Parathyroid adenoma (tissue), 2 donors: ENCODE measurements at regions not wholly inside any gene's neighbourhood (a gene's known extent, or its start where the extent isn't known, plus 50 kb on each side); places are given as distances from the start of the nearest gene placed in this dataset.

Source experiments
- H2AFZ ChIP-seq: fragments of 300-600 bp; sonication (generic); one replicate; pipeline ENCODE4 v1.7.0; 2017; ENCODE audit warnings: antibody characterized with exemption, mild to moderate bottlenecking
- H3K27ac ChIP-seq: fragments of 300-600 bp; sonication (generic); one replicate; pipeline ENCODE4 v1.7.0; 2017
- H3K27me3 ChIP-seq: fragments of 300-600 bp; sonication (generic); one replicate; pipeline ENCODE4 v1.7.0; 2017; ENCODE audit warnings: low read length; ENCODE audit not compliant: control insufficient read depth, insufficient read depth
- H3K36me3 ChIP-seq: fragments of 300-600 bp; sonication (generic); one replicate; pipeline ENCODE4 v1.7.0; 2017; ENCODE audit warnings: low read length; ENCODE audit not compliant: control insufficient read depth, insufficient read depth
- H3K4me1 ChIP-seq: fragments of 300-600 bp; sonication (generic); one replicate; pipeline ENCODE4 v1.7.0; 2017; ENCODE audit warnings: control low read depth
- H3K4me2 ChIP-seq: fragments of 300-600 bp; sonication (generic); one replicate; pipeline ENCODE4 v1.7.0; 2017; ENCODE audit warnings: low read length
- H3K4me3 ChIP-seq: fragments of 300-600 bp; sonication (generic); one replicate; pipeline ENCODE4 v1.7.0; 2017; ENCODE audit warnings: low read depth, low read length
- H3K79me2 ChIP-seq: fragments of 300-600 bp; sonication (generic); one replicate; pipeline ENCODE4 v1.7.0; 2017; ENCODE audit warnings: control low read depth
- H3K9ac ChIP-seq: fragments of 300-600 bp; sonication (generic); one replicate; pipeline ENCODE4 v1.7.0; 2017; ENCODE audit warnings: mild to moderate bottlenecking
- H3K9me3 ChIP-seq: fragments of 300-600 bp; sonication (generic); one replicate; pipeline ENCODE4 v1.7.0; 2017; ENCODE audit warnings: low read length; ENCODE audit not compliant: control insufficient read depth
- TF ChIP-seq, protein P1 (sequence below): fragments of 300-600 bp; sonication (generic); IDR thresholded peaks from one replicate; pipeline ENCODE4 v1.7.0; 2017; ENCODE audit warnings: antibody characterized with exemption, mild to moderate bottlenecking
- donor health status: primary hyperparathyroidism.

- Histone ChIP-seq H3K36me3 (no peaks in the 10 kb centered on the region), H3K79me2 (no peaks in the 10 kb centered on the region), H3K4me3 (no peak overlapping the region), H3K9ac (no peak overlapping the region), H2AFZ (no peak overlapping the region), H3K9me3 (no peaks in the 10 kb centered on the region), H3K4me1 (no peaks in the 10 kb centered on the region), H3K27me3 (no peaks in the 10 kb centered on the region), H3K27ac (no peak overlapping the region), H3K4me2 (no peak overlapping the region)
- TF ChIP-seq, protein P1, sequence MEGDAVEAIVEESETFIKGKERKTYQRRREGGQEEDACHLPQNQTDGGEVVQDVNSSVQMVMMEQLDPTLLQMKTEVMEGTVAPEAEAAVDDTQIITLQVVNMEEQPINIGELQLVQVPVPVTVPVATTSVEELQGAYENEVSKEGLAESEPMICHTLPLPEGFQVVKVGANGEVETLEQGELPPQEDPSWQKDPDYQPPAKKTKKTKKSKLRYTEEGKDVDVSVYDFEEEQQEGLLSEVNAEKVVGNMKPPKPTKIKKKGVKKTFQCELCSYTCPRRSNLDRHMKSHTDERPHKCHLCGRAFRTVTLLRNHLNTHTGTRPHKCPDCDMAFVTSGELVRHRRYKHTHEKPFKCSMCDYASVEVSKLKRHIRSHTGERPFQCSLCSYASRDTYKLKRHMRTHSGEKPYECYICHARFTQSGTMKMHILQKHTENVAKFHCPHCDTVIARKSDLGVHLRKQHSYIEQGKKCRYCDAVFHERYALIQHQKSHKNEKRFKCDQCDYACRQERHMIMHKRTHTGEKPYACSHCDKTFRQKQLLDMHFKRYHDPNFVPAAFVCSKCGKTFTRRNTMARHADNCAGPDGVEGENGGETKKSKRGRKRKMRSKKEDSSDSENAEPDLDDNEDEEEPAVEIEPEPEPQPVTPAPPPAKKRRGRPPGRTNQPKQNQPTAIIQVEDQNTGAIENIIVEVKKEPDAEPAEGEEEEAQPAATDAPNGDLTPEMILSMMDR, result no peak
Measured at GRCh38 chr2:58826795-58827194, 585.7 kb upstream of the FANCL start.

- Histone ChIP-seq H3K4me3 (no peak overlapping the region), H3K4me2 (no peak overlapping the region), H3K27ac (no peak overlapping the region), H3K4me1 (no peaks in the 10 kb centered on the region), H3K36me3 (no peaks in the 10 kb centered on the region), H3K79me2 (no peaks in the 10 kb centered on the region), H3K9me3 (no peaks in the 10 kb centered on the region), H2AFZ (no peak overlapping the region), H3K27me3 (no peaks in the 10 kb centered on the region), H3K9ac (no peak overlapping the region)
- TF ChIP-seq, protein P1, result no peak
Measured at GRCh38 chr2:58812771-58813344, 571.7 kb upstream of the FANCL start.

- Histone ChIP-seq H3K36me3 (no peaks in the 10 kb centered on the region), H3K27me3 (no peaks in the 10 kb centered on the region), H3K79me2 (no peaks in the 10 kb centered on the region), H3K4me1 (no peaks in the 10 kb centered on the region), H3K9ac (no peak overlapping the region), H3K27ac (no peak overlapping the region), H3K4me2 (no peak overlapping the region), H3K4me3 (no peak overlapping the region), H3K9me3 (no peaks in the 10 kb centered on the region), H2AFZ (no peak overlapping the region)
- TF ChIP-seq, protein P1, result no peak
Measured at GRCh38 chr2:58805126-58805525, 564.0 kb upstream of the FANCL start.

DNA sequence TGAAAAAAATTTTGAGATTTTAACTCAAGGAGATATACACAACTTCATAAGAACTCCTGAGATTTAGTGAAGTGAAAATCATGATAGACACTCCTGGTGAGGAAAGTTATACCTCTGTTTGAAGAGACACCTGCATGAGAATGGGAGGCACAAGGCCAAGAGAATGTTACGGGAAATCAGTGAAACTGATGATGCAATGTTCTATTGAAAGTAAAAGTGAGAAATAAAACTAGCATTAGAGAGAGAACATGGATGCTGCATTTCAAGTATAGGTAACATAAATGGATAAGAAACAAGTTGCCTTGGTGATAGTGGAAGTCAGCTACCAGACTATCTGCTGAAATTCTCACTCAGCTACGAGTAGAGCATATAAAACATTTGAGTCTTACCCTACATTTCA lies 562.1 kb upstream of the FANCL start:
- TF ChIP-seq, protein P1, result no peak

DNA sequence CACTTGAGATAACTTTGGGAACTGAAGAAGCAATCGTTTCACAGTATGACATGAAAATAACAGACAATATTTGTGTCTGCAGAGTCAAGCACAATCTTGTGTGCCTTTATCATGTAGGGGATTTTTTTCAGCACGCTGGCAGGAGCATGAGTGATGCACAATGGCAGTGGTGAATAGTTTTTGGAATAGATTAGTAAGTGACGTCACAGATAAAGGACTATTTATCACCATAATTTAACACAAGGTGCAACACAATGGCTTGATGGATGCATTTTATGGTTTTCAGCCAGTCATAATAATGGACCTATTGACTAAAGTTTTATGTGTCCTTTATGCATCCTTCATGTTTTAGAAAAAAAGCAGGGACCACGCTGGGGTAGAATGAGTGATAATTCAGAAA lies 559.8 kb upstream of the FANCL start:
- TF ChIP-seq, protein P1, result no peak
- Histone ChIP-seq H3K79me2 (no peaks in the 10 kb centered on the region), H3K4me1 (no peaks in the 10 kb centered on the region), H3K4me3 (no peak overlapping the region), H2AFZ (no peak overlapping the region), H3K36me3 (no peaks in the 10 kb centered on the region), H3K27me3 (no peaks in the 10 kb centered on the region), H3K27ac (no peak overlapping the region), H3K4me2 (no peak overlapping the region), H3K9me3 (no peaks in the 10 kb centered on the region), H3K9ac (no peak overlapping the region)

More for the DNA sequence above, 562.1 kb upstream of the FANCL start:
- H2AFZ ChIP-seq, result no peak overlapping the region
- no peak overlapping the region for H3K4me3 ChIP-seq
- no peak overlapping the region for H3K9ac ChIP-seq
- H3K4me2 ChIP-seq, result no peak overlapping the region
- H3K9me3 ChIP-seq, result no peaks in the 10 kb centered on the region
- H3K27me3 ChIP-seq, result no peaks in the 10 kb centered on the region
- H3K79me2 ChIP-seq, result no peaks in the 10 kb centered on the region
- H3K36me3 ChIP-seq, result no peaks in the 10 kb centered on the region
- no peak overlapping the region for H3K27ac ChIP-seq
- H3K4me1 ChIP-seq, result no peaks in the 10 kb centered on the region
